ENCODE measurements at regions not wholly inside any gene's neighbourhood (a gene's known extent, or its start where the extent isn't known, plus 50 kb on each side); places are given as distances from the start of the nearest gene placed in this dataset.
"Not testable (repeated sequence)": the region's sequence is repeated elsewhere in the genome, so short reads cannot be mapped to it uniquely, and the experiment has no call there.

- no peak for ATAC-seq (replicated peaks)
- no peaks in the 10 kb centered on the region for H3K27me3 Mint-ChIP-seq
Measured at GRCh38 chr20:52311209-52311794, 119.7 kb upstream of the ZFP64 start.

GRCh38 chr20:52309181-52309580, 117.6 kb upstream of the ZFP64 start:
- H3K36me3 Mint-ChIP-seq (ENCODE audit: low read depth) = no peaks in the 10 kb centered on the region
- ATAC-seq (replicated peaks) = no peak
- H3K27me3 Mint-ChIP-seq = no peaks in the 10 kb centered on the region
- no peak overlapping the region for H3K4me3 Mint-ChIP-seq
- H3K27ac Mint-ChIP-seq = no peak overlapping the region
- no peaks in the 10 kb centered on the region for H3K9me3 Mint-ChIP-seq
- peaks cover 16% of the 10 kb centered on the region for H3K4me1 Mint-ChIP-seq

More at GRCh38 chr20:52311209-52311794, 119.7 kb upstream of the ZFP64 start:
- no peaks in the 10 kb centered on the region for H3K36me3 Mint-ChIP-seq (ENCODE audit: low read depth)
- no peak overlapping the region for H3K27ac Mint-ChIP-seq
- peaks cover 9% of the 10 kb centered on the region for H3K4me1 Mint-ChIP-seq
- no peaks in the 10 kb centered on the region for H3K9me3 Mint-ChIP-seq
- no peak overlapping the region for H3K4me3 Mint-ChIP-seq

GRCh38 chr20:52306477-52306876, 114.9 kb upstream of the ZFP64 start:
- peak overlapping the region; percentile 29 for H3K4me3 Mint-ChIP-seq
- H3K9me3 Mint-ChIP-seq = no peaks in the 10 kb centered on the region
- no peak for ATAC-seq (replicated peaks)
- peaks cover 20% of the 10 kb centered on the region for H3K4me1 Mint-ChIP-seq
- H3K36me3 Mint-ChIP-seq (ENCODE audit: low read depth) = no peaks in the 10 kb centered on the region
- peak overlapping the region; percentile 24 for H3K27ac Mint-ChIP-seq
- no peaks in the 10 kb centered on the region for H3K27me3 Mint-ChIP-seq

- Mint-ChIP-seq H3K27me3 (no peaks in the 10 kb centered on the region), H3K9me3 (no peaks in the 10 kb centered on the region), H3K4me1 (peaks cover 21% of the 10 kb centered on the region), H3K4me3 (peak overlapping the region; percentile 29), H3K36me3 (ENCODE audit: low read depth) (no peaks in the 10 kb centered on the region), H3K27ac (peak overlapping the region; percentile 24)
- peak; percentile 70 for ATAC-seq (replicated peaks)
Measured at GRCh38 chr20:52305858-52306257, 114.3 kb upstream of the ZFP64 start.

GRCh38 chr20:52305024-52305645, 113.6 kb upstream of the ZFP64 start:
- no peaks in the 10 kb centered on the region for H3K9me3 Mint-ChIP-seq
- H3K27ac Mint-ChIP-seq = peak overlapping the region; percentile 24
- peak overlapping the region; percentile 29 for H3K4me3 Mint-ChIP-seq
- peaks cover 21% of the 10 kb centered on the region for H3K4me1 Mint-ChIP-seq
- H3K36me3 Mint-ChIP-seq (ENCODE audit: low read depth) = no peaks in the 10 kb centered on the region
- no peaks in the 10 kb centered on the region for H3K27me3 Mint-ChIP-seq
- ATAC-seq (replicated peaks) = no peak

- H3K9me3 Mint-ChIP-seq = no peaks in the 10 kb centered on the region
- no peak for ATAC-seq (replicated peaks)
- peaks cover 21% of the 10 kb centered on the region for H3K4me1 Mint-ChIP-seq
- H3K27ac Mint-ChIP-seq = no peak overlapping the region
- H3K27me3 Mint-ChIP-seq = no peaks in the 10 kb centered on the region
- no peaks in the 10 kb centered on the region for H3K36me3 Mint-ChIP-seq (ENCODE audit: low read depth)
- H3K4me3 Mint-ChIP-seq = peak overlapping the region; percentile 7
Measured at GRCh38 chr20:52303281-52303950, 111.8 kb upstream of the ZFP64 start.

GRCh38 chr20:52302736-52303135, 111.2 kb upstream of the ZFP64 start:
- H3K27me3 Mint-ChIP-seq = no peaks in the 10 kb centered on the region
- H3K4me3 Mint-ChIP-seq = peak overlapping the region; percentile 34
- H3K9me3 Mint-ChIP-seq = no peaks in the 10 kb centered on the region
- H3K4me1 Mint-ChIP-seq = peaks cover 19% of the 10 kb centered on the region
- no peaks in the 10 kb centered on the region for H3K36me3 Mint-ChIP-seq (ENCODE audit: low read depth)
- H3K27ac Mint-ChIP-seq = no peak overlapping the region
- peak; percentile 14 for ATAC-seq (replicated peaks)

- Mint-ChIP-seq H3K4me3 (peak overlapping the region; percentile 34), H3K4me1 (peaks cover 12% of the 10 kb centered on the region)
- not testable (repeated sequence) for H3K27ac Mint-ChIP-seq; ATAC-seq (replicated peaks); H3K36me3 Mint-ChIP-seq (ENCODE audit: low read depth); H3K9me3 Mint-ChIP-seq; H3K27me3 Mint-ChIP-seq
Measured at GRCh38 chr20:52302051-52302450, 110.5 kb upstream of the ZFP64 start.

- ATAC-seq (replicated peaks) = peak; percentile 24
- Mint-ChIP-seq H3K9me3 (no peaks in the 10 kb centered on the region), H3K27me3 (no peaks in the 10 kb centered on the region), H3K4me1 (peaks cover 6% of the 10 kb centered on the region), H3K27ac (no peak overlapping the region), H3K36me3 (ENCODE audit: low read depth) (no peaks in the 10 kb centered on the region), H3K4me3 (no peak overlapping the region)
Measured at GRCh38 chr20:52295556-52295955, 104.0 kb upstream of the ZFP64 start.

GRCh38 chr20:52294106-52294628, 102.6 kb upstream of the ZFP64 start:
- H3K4me1 Mint-ChIP-seq = peaks cover 7% of the 10 kb centered on the region
- no peak for ATAC-seq (replicated peaks)
- H3K4me3 Mint-ChIP-seq = no peak overlapping the region
- H3K27ac Mint-ChIP-seq = no peak overlapping the region
- H3K36me3 Mint-ChIP-seq (ENCODE audit: low read depth) = no peaks in the 10 kb centered on the region
- H3K9me3 Mint-ChIP-seq = no peaks in the 10 kb centered on the region
- H3K27me3 Mint-ChIP-seq = no peaks in the 10 kb centered on the region

GRCh38 chr20:52291109-52291508, 99.5 kb upstream of the ZFP64 start:
- no peaks in the 10 kb centered on the region for H3K36me3 Mint-ChIP-seq (ENCODE audit: low read depth)

GRCh38 chr20:52290569-52290968, 99.0 kb upstream of the ZFP64 start:
- H3K4me1 Mint-ChIP-seq = peaks cover 12% of the 10 kb centered on the region
- H3K9me3 Mint-ChIP-seq = peaks cover 4% of the 10 kb centered on the region
- H3K27ac Mint-ChIP-seq = peak overlapping the region; percentile 73
- ATAC-seq (replicated peaks) = no peak
- H3K4me3 Mint-ChIP-seq = peak overlapping the region; percentile 59
- H3K27me3 Mint-ChIP-seq = no peaks in the 10 kb centered on the region
- H3K36me3 Mint-ChIP-seq (ENCODE audit: low read depth) = no peaks in the 10 kb centered on the region

More at GRCh38 chr20:52291109-52291508, 99.5 kb upstream of the ZFP64 start:
- no peak for ATAC-seq (replicated peaks)
- Mint-ChIP-seq H3K27ac (peak overlapping the region; percentile 73), H3K27me3 (no peaks in the 10 kb centered on the region), H3K4me1 (peaks cover 12% of the 10 kb centered on the region), H3K9me3 (peaks cover 4% of the 10 kb centered on the region), H3K4me3 (peak overlapping the region; percentile 59)

GRCh38 chr20:52289956-52290565, 98.5 kb upstream of the ZFP64 start:
- peaks cover 12% of the 10 kb centered on the region for H3K4me1 Mint-ChIP-seq
- H3K36me3 Mint-ChIP-seq (ENCODE audit: low read depth) = no peaks in the 10 kb centered on the region
- H3K9me3 Mint-ChIP-seq = peaks cover 4% of the 10 kb centered on the region
- H3K4me3 Mint-ChIP-seq = peak overlapping the region; percentile 59
- peak overlapping the region; percentile 8 for H3K27ac Mint-ChIP-seq
- H3K27me3 Mint-ChIP-seq = peaks cover 2% of the 10 kb centered on the region
- ATAC-seq (replicated peaks) = no peak

GRCh38 chr20:52280407-52280806, 88.8 kb upstream of the ZFP64 start:
- Mint-ChIP-seq H3K27ac (no peak overlapping the region), H3K36me3 (ENCODE audit: low read depth) (no peaks in the 10 kb centered on the region), H3K4me3 (no peak overlapping the region), H3K9me3 (no peaks in the 10 kb centered on the region), H3K27me3 (peaks cover 19% of the 10 kb centered on the region), H3K4me1 (no peaks in the 10 kb centered on the region)
- ATAC-seq (replicated peaks) = no peak
